SK-N-SH treated with all-trans-retinoic acid at 6 μM for 48 hours (cell line): ENCODE measurements at regions not wholly inside any gene's neighbourhood (a gene's known extent, or its start where the extent isn't known, plus 50 kb on each side); places are given as distances from the start of the nearest gene placed in this dataset.

Experiments used
- ATAC-seq: fragments of 200-7000 bp; cut with Tn5 transposase; 3 replicates; pipeline ENCODE4 v1.9.1; 2020; ENCODE audit warnings: mild to moderate bottlenecking, moderate library complexity
- ARNTL ChIP-seq: fragments of 450-650 bp; formaldehyde crosslinking; IDR thresholded peaks from 2 replicates; pipeline ENCODE4 v1.5.0; 2020; ENCODE audit warnings: low read depth, mild to moderate bottlenecking, moderate library complexity, borderline replicate concordance
- BACH2 ChIP-seq: fragments of 250-450 bp; sonication (Bioruptor Pico); IDR thresholded peaks from 2 replicates; pipeline ENCODE4 v1.9.0; 2021; ENCODE audit warnings: mild to moderate bottlenecking, borderline replicate concordance
- CSDC2 ChIP-seq: fragments of 250-450 bp; sonication (Bioruptor Pico); IDR thresholded peaks from 2 replicates; pipeline ENCODE4 v1.5.0; 2020; ENCODE audit warnings: mild to moderate bottlenecking, moderate library complexity
- ESRRG ChIP-seq: fragments of 250-450 bp; sonication (Bioruptor Pico); IDR thresholded peaks from 2 replicates; pipeline ENCODE4 v1.6.1; 2021; ENCODE audit warnings: mild to moderate bottlenecking
- GLIS3 ChIP-seq: fragments of 250-450 bp; sonication (Bioruptor Pico); IDR thresholded peaks from 2 replicates; pipeline ENCODE4 v1.5.0; 2020; ENCODE audit warnings: mild to moderate bottlenecking, moderate library complexity
- ISL1 ChIP-seq: fragments of 250-450 bp; sonication (Bioruptor Pico); IDR thresholded peaks from 2 replicates; pipeline ENCODE4 v2.1.2; 2022; ENCODE audit warnings: mild to moderate bottlenecking, moderate library complexity
- PPARA ChIP-seq: fragments of 250-450 bp; sonication (Bioruptor Pico); IDR thresholded peaks from 2 replicates; pipeline ENCODE4 v1.5.0; 2020; ENCODE audit warnings: mild to moderate bottlenecking, borderline replicate concordance
- RARB ChIP-seq: fragments of 250-450 bp; sonication (Bioruptor Pico); IDR thresholded peaks from 2 replicates; pipeline ENCODE4 v1.8.0; 2021; ENCODE audit warnings: mild to moderate bottlenecking, moderate library complexity
- SNAI2 ChIP-seq: fragments of 250-450 bp; sonication (Bioruptor Pico); IDR thresholded peaks from 2 replicates; pipeline ENCODE4 v1.5.0; 2020; ENCODE audit warnings: mild to moderate bottlenecking, moderate library complexity
- TCF4 ChIP-seq: fragments of 250-450 bp; sonication (Bioruptor Pico); IDR thresholded peaks from 2 replicates; pipeline ENCODE4 v1.8.0; 2021; ENCODE audit warnings: mild to moderate bottlenecking, moderate library complexity, borderline replicate concordance
- ZC3H10 ChIP-seq: fragments of 250-450 bp; sonication (Bioruptor Pico); IDR thresholded peaks from 2 replicates; pipeline ENCODE4 v1.5.1; 2021; ENCODE audit warnings: mild to moderate bottlenecking, moderate library complexity
- ZFP3 ChIP-seq: fragments of 250-450 bp; sonication (Bioruptor Pico); IDR thresholded peaks from 2 replicates; pipeline ENCODE4 v1.5.0; 2020; ENCODE audit warnings: mild to moderate bottlenecking, moderate library complexity
- ZFP30 ChIP-seq: fragments of 450-650 bp; formaldehyde crosslinking; IDR thresholded peaks from 2 replicates; pipeline ENCODE4 v1.5.0; 2022; ENCODE audit warnings: mild to moderate bottlenecking, moderate library complexity
- ZNF565 ChIP-seq: fragments of 450-650 bp; formaldehyde crosslinking; conservative IDR thresholded peaks from 2 replicates; pipeline ENCODE4 v1.5.0; 2020; ENCODE audit warnings: low read depth, mild to moderate bottlenecking, moderate library complexity
- ZNF70 ChIP-seq: fragments of 450-650 bp; formaldehyde crosslinking; IDR thresholded peaks from 2 replicates; pipeline ENCODE4 v1.5.0; 2020; ENCODE audit warnings: mild to moderate bottlenecking, moderate library complexity
- TF ChIP-seq, protein P1 (sequence below): fragments of 250-450 bp; sonication (Bioruptor Pico); IDR thresholded peaks from 2 replicates; pipeline ENCODE4 v1.5.0; 2020; ENCODE audit warnings: mild to moderate bottlenecking, moderate library complexity
- TF ChIP-seq, protein P2 (sequence below): fragments of 250-450 bp; sonication (Bioruptor Pico); IDR thresholded peaks from 2 replicates; pipeline ENCODE4 v1.5.1; 2020; ENCODE audit warnings: low read depth, mild to moderate bottlenecking, moderate library complexity
- TF ChIP-seq, protein P3 (sequence below): fragments of 250-450 bp; sonication (Bioruptor Pico); IDR thresholded peaks from 2 replicates; pipeline ENCODE4 v1.8.0; 2020; ENCODE audit warnings: mild to moderate bottlenecking, moderate library complexity, borderline replicate concordance
- TF ChIP-seq, protein P4 (sequence below): fragments of 250-450 bp; sonication (Bioruptor Pico); IDR thresholded peaks from 2 replicates; pipeline ENCODE4 v1.8.0; 2021; ENCODE audit warnings: low read depth, mild to moderate bottlenecking, moderate library complexity, borderline replicate concordance
- TF ChIP-seq, protein P5 (sequence below): fragments of 250-450 bp; sonication (Bioruptor Pico); IDR thresholded peaks from 2 replicates; pipeline ENCODE4 v1.5.1; 2021; ENCODE audit warnings: mild to moderate bottlenecking, moderate library complexity

DNA sequence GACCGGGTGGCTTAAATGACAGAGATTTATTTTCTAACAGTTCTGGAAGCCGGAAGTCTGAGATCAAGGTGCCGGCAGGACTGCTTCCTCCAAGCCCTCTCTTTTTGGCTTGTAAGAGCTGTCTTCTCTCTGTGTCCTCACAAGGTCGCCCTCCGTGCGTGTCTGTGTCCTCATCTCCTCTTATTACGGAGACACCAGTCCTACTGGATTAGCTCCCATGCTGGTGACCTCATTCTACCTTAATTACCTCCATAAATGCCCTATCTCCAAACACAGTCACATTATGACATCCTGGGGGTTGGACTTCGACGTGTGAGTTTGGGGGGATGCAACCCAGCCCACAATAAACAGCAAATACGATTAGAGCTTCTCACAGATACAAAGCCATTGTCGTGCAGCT lies 161.5 kb downstream of the FOXL1 start:
- ATAC-seq: no peak

DNA sequence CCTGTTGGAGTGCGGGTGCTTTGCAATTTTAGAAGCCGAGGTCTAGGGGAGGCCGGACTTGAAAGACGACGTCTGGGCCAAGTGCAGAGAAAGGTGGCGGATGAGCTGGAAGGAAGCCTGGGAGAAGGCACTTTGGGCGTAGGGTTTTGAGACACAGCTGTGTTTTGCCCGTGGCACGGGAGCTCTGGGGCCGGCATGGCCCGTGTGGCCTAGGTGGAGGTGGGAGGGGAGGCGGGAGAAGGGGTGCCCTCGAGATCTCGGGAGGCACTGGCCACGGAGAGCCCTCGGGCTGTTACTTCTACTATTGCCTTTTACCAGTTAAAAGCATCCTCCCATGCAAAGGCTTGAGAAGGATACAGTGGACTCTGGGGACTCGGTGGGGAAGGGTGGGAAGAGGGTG lies 161.9 kb downstream of the FOXL1 start:
- TF ChIP-seq RARB (CRISPR knock-in tag) (no peak), PPARA (no peak), ZNF70 (CRISPR knock-in tag) (no peak), ARNTL (no peak), ZFP3 (CRISPR knock-in tag) (no peak), ZFP30 (CRISPR knock-in tag) (no peak), ESRRG (CRISPR knock-in tag) (no peak), BACH2 (CRISPR knock-in tag) (no peak), ZNF565 (CRISPR knock-in tag) (no peak), SNAI2 (CRISPR knock-in tag) (no peak), ISL1 (CRISPR knock-in tag) (no peak), TCF4 (CRISPR knock-in tag) (no peak), ZC3H10 (CRISPR knock-in tag) (no peak)
- TF ChIP-seq, protein P1, sequence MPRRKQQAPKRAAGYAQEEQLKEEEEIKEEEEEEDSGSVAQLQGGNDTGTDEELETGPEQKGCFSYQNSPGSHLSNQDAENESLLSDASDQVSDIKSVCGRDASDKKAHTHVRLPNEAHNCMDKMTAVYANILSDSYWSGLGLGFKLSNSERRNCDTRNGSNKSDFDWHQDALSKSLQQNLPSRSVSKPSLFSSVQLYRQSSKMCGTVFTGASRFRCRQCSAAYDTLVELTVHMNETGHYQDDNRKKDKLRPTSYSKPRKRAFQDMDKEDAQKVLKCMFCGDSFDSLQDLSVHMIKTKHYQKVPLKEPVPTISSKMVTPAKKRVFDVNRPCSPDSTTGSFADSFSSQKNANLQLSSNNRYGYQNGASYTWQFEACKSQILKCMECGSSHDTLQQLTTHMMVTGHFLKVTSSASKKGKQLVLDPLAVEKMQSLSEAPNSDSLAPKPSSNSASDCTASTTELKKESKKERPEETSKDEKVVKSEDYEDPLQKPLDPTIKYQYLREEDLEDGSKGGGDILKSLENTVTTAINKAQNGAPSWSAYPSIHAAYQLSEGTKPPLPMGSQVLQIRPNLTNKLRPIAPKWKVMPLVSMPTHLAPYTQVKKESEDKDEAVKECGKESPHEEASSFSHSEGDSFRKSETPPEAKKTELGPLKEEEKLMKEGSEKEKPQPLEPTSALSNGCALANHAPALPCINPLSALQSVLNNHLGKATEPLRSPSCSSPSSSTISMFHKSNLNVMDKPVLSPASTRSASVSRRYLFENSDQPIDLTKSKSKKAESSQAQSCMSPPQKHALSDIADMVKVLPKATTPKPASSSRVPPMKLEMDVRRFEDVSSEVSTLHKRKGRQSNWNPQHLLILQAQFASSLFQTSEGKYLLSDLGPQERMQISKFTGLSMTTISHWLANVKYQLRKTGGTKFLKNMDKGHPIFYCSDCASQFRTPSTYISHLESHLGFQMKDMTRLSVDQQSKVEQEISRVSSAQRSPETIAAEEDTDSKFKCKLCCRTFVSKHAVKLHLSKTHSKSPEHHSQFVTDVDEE (CRISPR knock-in tag): no peak
- TF ChIP-seq, protein P2, sequence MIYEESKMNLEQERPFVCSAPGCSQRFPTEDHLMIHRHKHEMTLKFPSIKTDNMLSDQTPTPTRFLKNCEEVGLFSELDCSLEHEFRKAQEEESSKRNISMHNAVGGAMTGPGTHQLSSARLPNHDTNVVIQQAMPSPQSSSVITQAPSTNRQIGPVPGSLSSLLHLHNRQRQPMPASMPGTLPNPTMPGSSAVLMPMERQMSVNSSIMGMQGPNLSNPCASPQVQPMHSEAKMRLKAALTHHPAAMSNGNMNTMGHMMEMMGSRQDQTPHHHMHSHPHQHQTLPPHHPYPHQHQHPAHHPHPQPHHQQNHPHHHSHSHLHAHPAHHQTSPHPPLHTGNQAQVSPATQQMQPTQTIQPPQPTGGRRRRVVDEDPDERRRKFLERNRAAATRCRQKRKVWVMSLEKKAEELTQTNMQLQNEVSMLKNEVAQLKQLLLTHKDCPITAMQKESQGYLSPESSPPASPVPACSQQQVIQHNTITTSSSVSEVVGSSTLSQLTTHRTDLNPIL (CRISPR knock-in tag): no peak
- TF ChIP-seq, protein P3, sequence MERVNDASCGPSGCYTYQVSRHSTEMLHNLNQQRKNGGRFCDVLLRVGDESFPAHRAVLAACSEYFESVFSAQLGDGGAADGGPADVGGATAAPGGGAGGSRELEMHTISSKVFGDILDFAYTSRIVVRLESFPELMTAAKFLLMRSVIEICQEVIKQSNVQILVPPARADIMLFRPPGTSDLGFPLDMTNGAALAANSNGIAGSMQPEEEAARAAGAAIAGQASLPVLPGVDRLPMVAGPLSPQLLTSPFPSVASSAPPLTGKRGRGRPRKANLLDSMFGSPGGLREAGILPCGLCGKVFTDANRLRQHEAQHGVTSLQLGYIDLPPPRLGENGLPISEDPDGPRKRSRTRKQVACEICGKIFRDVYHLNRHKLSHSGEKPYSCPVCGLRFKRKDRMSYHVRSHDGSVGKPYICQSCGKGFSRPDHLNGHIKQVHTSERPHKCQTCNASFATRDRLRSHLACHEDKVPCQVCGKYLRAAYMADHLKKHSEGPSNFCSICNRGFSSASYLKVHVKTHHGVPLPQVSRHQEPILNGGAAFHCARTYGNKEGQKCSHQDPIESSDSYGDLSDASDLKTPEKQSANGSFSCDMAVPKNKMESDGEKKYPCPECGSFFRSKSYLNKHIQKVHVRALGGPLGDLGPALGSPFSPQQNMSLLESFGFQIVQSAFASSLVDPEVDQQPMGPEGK (CRISPR knock-in tag): no peak
- TF ChIP-seq, protein P4, sequence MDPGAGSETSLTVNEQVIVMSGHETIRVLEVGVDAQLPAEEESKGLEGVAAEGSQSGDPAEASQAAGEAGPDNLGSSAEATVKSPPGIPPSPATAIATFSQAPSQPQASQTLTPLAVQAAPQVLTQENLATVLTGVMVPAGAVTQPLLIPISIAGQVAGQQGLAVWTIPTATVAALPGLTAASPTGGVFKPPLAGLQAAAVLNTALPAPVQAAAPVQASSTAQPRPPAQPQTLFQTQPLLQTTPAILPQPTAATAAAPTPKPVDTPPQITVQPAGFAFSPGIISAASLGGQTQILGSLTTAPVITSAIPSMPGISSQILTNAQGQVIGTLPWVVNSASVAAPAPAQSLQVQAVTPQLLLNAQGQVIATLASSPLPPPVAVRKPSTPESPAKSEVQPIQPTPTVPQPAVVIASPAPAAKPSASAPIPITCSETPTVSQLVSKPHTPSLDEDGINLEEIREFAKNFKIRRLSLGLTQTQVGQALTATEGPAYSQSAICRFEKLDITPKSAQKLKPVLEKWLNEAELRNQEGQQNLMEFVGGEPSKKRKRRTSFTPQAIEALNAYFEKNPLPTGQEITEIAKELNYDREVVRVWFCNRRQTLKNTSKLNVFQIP (CRISPR knock-in tag): no peak
- no peak for ATAC-seq

More for the DNA sequence above, 161.5 kb downstream of the FOXL1 start:
- TF ChIP-seq ZFP30 (CRISPR knock-in tag) (no peak), ISL1 (CRISPR knock-in tag) (no peak), GLIS3 (CRISPR knock-in tag) (no peak), PPARA (no peak), BACH2 (CRISPR knock-in tag) (no peak), ZNF70 (CRISPR knock-in tag) (no peak), RARB (CRISPR knock-in tag) (no peak), CSDC2 (no peak), ZFP3 (CRISPR knock-in tag) (no peak), ZNF565 (CRISPR knock-in tag) (no peak)
- TF ChIP-seq, protein P5, sequence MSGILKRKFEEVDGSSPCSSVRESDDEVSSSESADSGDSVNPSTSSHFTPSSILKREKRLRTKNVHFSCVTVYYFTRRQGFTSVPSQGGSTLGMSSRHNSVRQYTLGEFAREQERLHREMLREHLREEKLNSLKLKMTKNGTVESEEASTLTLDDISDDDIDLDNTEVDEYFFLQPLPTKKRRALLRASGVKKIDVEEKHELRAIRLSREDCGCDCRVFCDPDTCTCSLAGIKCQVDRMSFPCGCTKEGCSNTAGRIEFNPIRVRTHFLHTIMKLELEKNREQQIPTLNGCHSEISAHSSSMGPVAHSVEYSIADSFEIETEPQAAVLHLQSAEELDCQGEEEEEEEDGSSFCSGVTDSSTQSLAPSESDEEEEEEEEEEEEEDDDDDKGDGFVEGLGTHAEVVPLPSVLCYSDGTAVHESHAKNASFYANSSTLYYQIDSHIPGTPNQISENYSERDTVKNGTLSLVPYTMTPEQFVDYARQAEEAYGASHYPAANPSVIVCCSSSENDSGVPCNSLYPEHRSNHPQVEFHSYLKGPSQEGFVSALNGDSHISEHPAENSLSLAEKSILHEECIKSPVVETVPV (CRISPR knock-in tag): no peak

DNA sequence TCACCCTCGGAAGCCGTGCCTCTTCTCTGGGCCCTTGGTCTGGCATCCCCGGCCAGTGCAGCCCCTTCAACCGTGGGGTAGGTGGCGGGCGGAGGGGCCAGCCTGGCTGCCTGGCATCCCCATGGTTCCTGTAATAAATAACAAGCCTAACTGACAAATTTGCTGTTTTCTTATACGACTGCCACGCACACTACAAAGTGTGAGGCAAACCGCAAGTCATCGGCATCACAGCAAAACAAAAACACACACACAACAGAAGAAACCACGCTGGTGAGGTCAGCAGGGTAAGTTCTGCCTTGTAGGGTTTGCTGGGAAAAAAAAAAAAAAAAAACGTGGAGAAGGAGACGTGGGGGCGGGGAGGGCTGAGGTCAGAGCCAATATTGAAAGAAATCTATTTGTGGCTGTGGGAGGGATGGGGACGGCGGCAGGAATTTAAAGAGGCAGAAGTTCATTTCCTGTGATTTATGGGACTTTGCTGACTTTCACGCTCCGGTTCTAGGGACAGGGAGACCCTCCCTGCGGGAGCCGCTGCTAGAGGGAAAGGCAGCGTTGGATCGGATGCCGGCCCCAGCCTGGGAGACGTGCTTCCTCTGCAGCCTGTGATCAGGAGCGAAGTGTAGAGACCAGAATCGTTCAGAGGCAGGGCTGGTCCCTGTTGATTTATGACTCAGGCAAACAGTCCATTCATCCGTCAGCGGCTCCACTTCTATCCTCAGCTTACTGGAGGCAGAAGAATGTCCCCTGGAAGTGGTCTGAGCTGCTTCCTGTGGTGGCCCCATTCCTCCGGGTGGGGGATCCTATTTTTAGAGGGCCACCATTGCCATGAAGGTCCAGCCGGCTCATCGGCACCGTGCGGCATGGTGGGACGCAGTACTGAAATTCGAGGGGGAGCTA lies 162.8 kb downstream of the FOXL1 start:
- peak; percentile 91 for ATAC-seq
- TF ChIP-seq ZFP30 (CRISPR knock-in tag) (no peak), CSDC2 (no peak), GLIS3 (CRISPR knock-in tag) (no peak), ISL1 (CRISPR knock-in tag) (no peak), SNAI2 (CRISPR knock-in tag) (no peak), ZFP3 (CRISPR knock-in tag) (no peak), RARB (CRISPR knock-in tag) (no peak)
